DND-41 (cell line): ENCODE measurements at regions not wholly inside any gene's neighbourhood (a gene's known extent, or its start where the extent isn't known, plus 50 kb on each side); places are given as distances from the start of the nearest gene placed in this dataset.

Source experiments
- ATAC-seq: fragments of 200-7000 bp; cut with Tn5 transposase; 3 replicates; pipeline ENCODE4 v1.9.1; 2021; ENCODE audit warnings: low read depth; ENCODE audit not compliant: insufficient read depth
- DNase-seq: peaks from one replicate; pipeline ENCODE4 v3.0.0-alpha.2; 2020
- H2AFZ ChIP-seq: 2 replicates; pipeline ENCODE4 v1.6.0; 2012; ENCODE audit warnings: low read depth, low read length
- H3K27ac ChIP-seq: 2 replicates; pipeline ENCODE4 v1.5.1; 2012; ENCODE audit warnings: low read length, inconsistent platforms
- H3K27me3 ChIP-seq: fragments of 200-600 bp; sonication (generic); 2 replicates; pipeline ENCODE4 v1.6.0; 2012; ENCODE audit warnings: low read length, mild to moderate bottlenecking, inconsistent platforms; ENCODE audit not compliant: insufficient read depth, poor library complexity
- H3K36me3 ChIP-seq: 2 replicates; pipeline ENCODE4 v1.5.1; 2012; ENCODE audit warnings: low read length, inconsistent platforms; ENCODE audit not compliant: insufficient read depth
- H3K4me1 ChIP-seq: 2 replicates; pipeline ENCODE4 v1.5.1; 2012; ENCODE audit warnings: mild to moderate bottlenecking, low read length; ENCODE audit not compliant: insufficient read depth
- H3K4me2 ChIP-seq: 2 replicates; pipeline ENCODE4 v1.6.0; 2012; ENCODE audit warnings: mild to moderate bottlenecking, moderate library complexity, low read length, inconsistent platforms; ENCODE audit not compliant: insufficient read depth
- H3K4me3 ChIP-seq, 2 experiments: fragments of 200-600 bp in 1 of 2; shearing (Covaris generic) in 1 of 2; 2 replicates each; pipeline ENCODE4 v1.5.1; 2012 to 2016; ENCODE audit warnings: inconsistent platforms in 2 of 2, low read length in 2 of 2, mild to moderate bottlenecking in 2 of 2, low read depth in 1 of 2, moderate library complexity in 1 of 2
- H3K79me2 ChIP-seq: 2 replicates; pipeline ENCODE4 v1.6.0; 2012; ENCODE audit warnings: low read length, inconsistent platforms; ENCODE audit not compliant: insufficient read depth
- H3K9ac ChIP-seq: 2 replicates; pipeline ENCODE4 v1.6.0; 2012; ENCODE audit warnings: low read depth, mild to moderate bottlenecking, inconsistent platforms, low read length, moderate library complexity
- H3K9me3 ChIP-seq: 2 replicates; pipeline ENCODE4 v1.5.1; 2012; ENCODE audit warnings: low read length, moderate library complexity, mild to moderate bottlenecking, inconsistent platforms; ENCODE audit not compliant: insufficient read depth, severe bottlenecking
- H4K20me1 ChIP-seq: 2 replicates; pipeline ENCODE4 v1.6.0; 2012; ENCODE audit warnings: low read length; ENCODE audit not compliant: insufficient read depth
- EZH2 ChIP-seq: IDR thresholded peaks from 3 replicates; pipeline ENCODE4 v1.6.1; 2012; ENCODE audit warnings: borderline replicate concordance, low read depth, mild to moderate bottlenecking, moderate library complexity, low read length, inconsistent platforms; ENCODE audit not compliant: severe bottlenecking
- TF ChIP-seq, protein P1 (sequence below): IDR thresholded peaks from 2 replicates; pipeline ENCODE4 v1.5.1; 2012; ENCODE audit warnings: borderline replicate concordance, low read length, moderate library complexity, mild to moderate bottlenecking; ENCODE audit not compliant: poor library complexity, severe bottlenecking; ENCODE audit errors: extremely low read depth

DNA sequence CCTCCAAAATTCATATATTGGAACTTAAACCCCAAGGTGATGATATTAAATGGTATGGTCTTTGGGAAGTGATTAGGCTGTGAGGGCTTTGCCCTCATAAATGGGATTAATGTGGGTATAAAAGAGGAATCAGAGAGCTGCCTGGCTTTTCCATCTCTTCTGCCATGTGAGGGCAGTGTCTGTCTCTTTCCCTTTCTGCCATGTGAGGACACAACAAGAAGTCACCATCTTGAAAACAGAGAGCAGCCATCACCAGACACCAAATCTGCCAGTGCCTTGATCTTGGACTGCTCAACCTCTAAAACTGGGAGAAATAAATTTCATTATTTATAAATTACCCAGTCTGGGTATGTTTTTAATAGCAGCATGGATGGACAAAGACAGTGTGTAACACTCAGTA, 263.0 kb downstream of the PAX1 start:
- no peaks in the 10 kb centered on the region for H3K4me1 ChIP-seq
- H3K79me2 ChIP-seq: no peaks in the 10 kb centered on the region
- H3K9me3 ChIP-seq: no peaks in the 10 kb centered on the region
- peaks cover 5% of the 10 kb centered on the region for H3K27me3 ChIP-seq
- no peak overlapping the region for H3K27ac ChIP-seq
- DNase-seq: no peak
- ATAC-seq: no peak
- TF ChIP-seq, protein P1, sequence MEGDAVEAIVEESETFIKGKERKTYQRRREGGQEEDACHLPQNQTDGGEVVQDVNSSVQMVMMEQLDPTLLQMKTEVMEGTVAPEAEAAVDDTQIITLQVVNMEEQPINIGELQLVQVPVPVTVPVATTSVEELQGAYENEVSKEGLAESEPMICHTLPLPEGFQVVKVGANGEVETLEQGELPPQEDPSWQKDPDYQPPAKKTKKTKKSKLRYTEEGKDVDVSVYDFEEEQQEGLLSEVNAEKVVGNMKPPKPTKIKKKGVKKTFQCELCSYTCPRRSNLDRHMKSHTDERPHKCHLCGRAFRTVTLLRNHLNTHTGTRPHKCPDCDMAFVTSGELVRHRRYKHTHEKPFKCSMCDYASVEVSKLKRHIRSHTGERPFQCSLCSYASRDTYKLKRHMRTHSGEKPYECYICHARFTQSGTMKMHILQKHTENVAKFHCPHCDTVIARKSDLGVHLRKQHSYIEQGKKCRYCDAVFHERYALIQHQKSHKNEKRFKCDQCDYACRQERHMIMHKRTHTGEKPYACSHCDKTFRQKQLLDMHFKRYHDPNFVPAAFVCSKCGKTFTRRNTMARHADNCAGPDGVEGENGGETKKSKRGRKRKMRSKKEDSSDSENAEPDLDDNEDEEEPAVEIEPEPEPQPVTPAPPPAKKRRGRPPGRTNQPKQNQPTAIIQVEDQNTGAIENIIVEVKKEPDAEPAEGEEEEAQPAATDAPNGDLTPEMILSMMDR: peak; percentile 18
- TF ChIP-seq EZH2: no peak
- no peak overlapping the region for H3K9ac ChIP-seq
- no peak overlapping the region for H3K4me3 ChIP-seq
- H4K20me1 ChIP-seq: no peaks in the 10 kb centered on the region
- no peak overlapping the region for H3K4me2 ChIP-seq
- no peaks in the 10 kb centered on the region for H3K36me3 ChIP-seq
- no peak overlapping the region for H2AFZ ChIP-seq

DNA sequence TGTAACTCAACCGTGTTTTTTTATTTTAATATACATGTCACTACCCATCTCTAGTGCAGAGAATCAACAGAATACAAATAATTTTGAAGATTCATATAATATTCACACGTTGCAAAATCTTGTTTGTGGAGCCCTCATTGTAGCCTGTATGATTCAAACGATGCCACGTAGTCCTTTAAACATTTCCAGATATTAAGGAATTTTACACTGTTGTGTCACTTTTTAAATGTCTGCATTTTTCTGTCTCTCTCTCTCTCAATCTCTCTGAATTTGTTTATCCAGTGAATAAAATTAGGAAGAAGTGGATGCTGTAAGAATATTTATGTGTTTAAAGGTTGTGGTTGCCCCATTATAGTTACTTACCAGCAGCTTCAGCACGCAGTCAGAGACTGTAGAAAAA, 262.0 kb downstream of the PAX1 start:
- no peaks in the 10 kb centered on the region for H3K79me2 ChIP-seq
- no peak for TF ChIP-seq EZH2
- TF ChIP-seq, protein P1: no peak
- no peak overlapping the region for H3K27ac ChIP-seq
- no peak overlapping the region for H3K9ac ChIP-seq
- H3K27me3 ChIP-seq: peaks cover 5% of the 10 kb centered on the region
- no peaks in the 10 kb centered on the region for H3K36me3 ChIP-seq
- H3K4me1 ChIP-seq: no peaks in the 10 kb centered on the region
- H3K4me2 ChIP-seq: no peak overlapping the region
- no peaks in the 10 kb centered on the region for H4K20me1 ChIP-seq
- ATAC-seq: no peak
- no peak for DNase-seq
- H3K4me3 ChIP-seq: no peak overlapping the region
- H2AFZ ChIP-seq: no peak overlapping the region
- no peaks in the 10 kb centered on the region for H3K9me3 ChIP-seq

DNA sequence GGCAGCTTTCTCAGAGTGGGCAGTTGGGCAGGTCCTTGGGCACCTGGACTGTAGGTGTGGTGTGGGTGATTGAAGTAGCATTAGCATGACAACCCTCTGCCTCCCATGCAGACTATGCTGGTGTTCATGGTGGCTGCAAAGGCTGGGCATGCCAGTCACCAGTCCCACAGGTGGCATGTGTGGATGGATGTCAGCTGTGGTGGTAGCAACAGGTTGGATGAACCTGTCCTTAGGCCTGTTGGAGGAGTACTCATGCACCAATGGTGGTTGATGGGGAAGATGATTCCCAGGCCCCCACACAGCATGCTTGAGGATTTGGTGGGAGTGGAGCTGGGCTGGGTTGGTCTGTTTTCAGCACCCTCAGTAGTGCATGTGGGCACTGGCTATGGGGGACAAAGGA, 251.1 kb downstream of the PAX1 start:
- no peak for DNase-seq
- Histone ChIP-seq H3K27ac (no peak overlapping the region), H3K4me3 (no peak overlapping the region), H2AFZ (no peak overlapping the region), H3K4me2 (no peak overlapping the region), H4K20me1 (no peaks in the 10 kb centered on the region), H3K9me3 (no peaks in the 10 kb centered on the region), H3K9ac (no peak overlapping the region), H3K36me3 (no peaks in the 10 kb centered on the region), H3K4me1 (no peaks in the 10 kb centered on the region), H3K79me2 (no peaks in the 10 kb centered on the region), H3K27me3 (peaks cover 2% of the 10 kb centered on the region)
- no peak for ATAC-seq
- TF ChIP-seq, protein P1: no peak
- TF ChIP-seq EZH2: no peak

DNA sequence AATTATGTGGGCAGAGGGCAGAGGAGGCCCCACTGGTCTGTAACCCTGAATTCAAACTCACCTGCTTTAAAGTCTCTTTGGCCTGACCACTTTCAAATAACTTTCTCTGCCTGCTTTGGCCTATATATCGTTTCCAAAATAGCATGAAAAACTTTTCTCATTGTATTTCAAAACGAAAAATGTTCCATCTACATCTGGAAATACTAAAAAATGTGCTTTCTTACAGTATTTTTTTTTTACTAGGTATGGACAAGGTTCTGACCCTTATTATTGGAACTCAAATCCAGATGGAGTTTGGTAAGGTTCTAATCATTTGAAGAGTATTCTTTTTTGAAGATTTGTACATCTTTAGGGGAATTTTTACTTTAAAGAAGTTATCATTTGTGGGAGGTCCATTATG, 241.9 kb downstream of the PAX1 start:
- TF ChIP-seq EZH2: no peak
- TF ChIP-seq, protein P1: no peak
- no peak for DNase-seq
- H3K27me3 ChIP-seq: peaks cover 17% of the 10 kb centered on the region
- H3K79me2 ChIP-seq: no peaks in the 10 kb centered on the region
- no peak overlapping the region for H3K4me2 ChIP-seq
- H3K4me1 ChIP-seq: no peaks in the 10 kb centered on the region
- H3K36me3 ChIP-seq: no peaks in the 10 kb centered on the region
- no peak overlapping the region for H3K4me3 ChIP-seq
- H4K20me1 ChIP-seq: no peaks in the 10 kb centered on the region
- H3K9ac ChIP-seq: no peak overlapping the region
- no peak for ATAC-seq
- H3K9me3 ChIP-seq: no peaks in the 10 kb centered on the region
- H3K27ac ChIP-seq: no peak overlapping the region
- H2AFZ ChIP-seq: no peak overlapping the region
